NCI-H2196 (cell line): ENCODE measurements at regions not wholly inside any gene's neighbourhood (a gene's known extent, or its start where the extent isn't known, plus 50 kb on each side); places are given as distances from the start of the nearest gene placed in this dataset.
A peak's percentile ranks its signal among the peaks of the same experiment; 100 is the strongest.

ENCODE experiments used
- DNase-seq: peaks from one replicate; lab custom pipeline; 2025; ENCODE audit not compliant: unreplicated experiment; lab: John Stamatoyannopoulos, UW

DNA sequence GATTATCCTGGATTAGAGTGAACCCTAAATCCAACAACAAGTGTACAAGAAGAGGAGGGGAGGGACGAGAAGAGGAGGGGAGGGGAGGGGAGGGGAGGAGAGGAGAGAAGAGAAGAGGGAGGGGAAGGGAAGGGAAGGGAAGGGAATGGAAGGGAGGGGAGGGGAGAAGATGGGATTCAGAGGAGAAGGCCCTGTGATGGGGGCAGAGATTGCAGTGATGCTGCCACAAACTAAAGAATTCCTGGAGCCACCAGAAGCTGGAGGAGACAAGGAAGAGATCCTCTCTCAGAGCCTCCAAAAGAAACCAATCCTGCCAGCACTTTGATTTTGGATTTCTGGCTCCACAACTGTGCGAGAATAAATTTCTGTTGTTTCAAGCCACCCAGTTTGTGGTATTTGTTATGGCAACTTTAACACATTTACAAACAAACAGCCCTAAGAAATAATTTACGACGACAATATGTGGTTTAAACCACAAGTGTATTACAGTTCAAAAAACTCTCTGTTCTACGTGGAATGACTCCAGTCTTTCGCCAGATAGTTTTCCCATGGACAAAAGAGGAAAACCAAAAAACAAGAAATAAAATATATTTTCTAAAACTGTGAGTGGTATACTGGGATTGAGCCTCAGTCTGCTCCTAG, 235.4 kb downstream of the HDGFL1 start:
- DNase-seq, result no peak

DNA sequence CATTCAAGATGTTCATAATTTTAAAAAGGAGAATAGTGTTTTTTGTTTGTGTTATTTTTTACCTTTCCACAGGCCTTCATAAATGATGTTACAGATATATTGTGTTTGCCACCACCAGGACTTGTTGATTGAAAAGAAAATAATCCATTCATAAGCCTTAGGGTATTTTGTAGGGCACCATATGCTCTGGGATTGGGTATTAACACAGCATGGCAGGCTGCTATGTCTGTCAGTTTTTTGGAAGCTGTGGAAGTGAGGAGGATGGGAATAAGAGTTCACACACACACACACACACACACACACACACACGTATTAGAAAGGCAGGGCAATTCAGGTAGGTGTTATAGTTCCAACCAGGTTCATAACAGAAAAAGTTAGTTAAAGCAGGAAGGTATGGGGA, 237.9 kb downstream of the HDGFL1 start:
- DNase-seq, result no peak

DNA sequence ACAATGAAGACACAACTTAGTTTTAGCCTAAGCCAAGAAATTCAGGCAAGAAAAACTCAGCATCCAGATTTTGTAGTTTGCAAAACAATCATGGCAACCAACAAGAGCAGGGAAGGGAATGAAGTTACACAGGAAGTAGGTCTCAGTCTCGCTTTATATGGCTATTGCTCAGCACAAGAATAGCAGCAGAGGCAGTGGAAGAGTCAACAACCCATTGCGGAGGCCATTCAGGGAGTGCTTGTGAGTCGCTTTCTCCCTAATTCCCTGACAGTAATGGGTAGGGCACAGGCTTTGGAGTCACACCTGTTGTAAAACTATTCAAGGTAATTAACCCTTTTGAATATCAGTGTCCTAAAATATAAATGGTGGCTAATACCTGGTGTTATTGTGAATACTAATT, 238.5 kb downstream of the HDGFL1 start:
- DNase-seq, result no peak

DNA sequence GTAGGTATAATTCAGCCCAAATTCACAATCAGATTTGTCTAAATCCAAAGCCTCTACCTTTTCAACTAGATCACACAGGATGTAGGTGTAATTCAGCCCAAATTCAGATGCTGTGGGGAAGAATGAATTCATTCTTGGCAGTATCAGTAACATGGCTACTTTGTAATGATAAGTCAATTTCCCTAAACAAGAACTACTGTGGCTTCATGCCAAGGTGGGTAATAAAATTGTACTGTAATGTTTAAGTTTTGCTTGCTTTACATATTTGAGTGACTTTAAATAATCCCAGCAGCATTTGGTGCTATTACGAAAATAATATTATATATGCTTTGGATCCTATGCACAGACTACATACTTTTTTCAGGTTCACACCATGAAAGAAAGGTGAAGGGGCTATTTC, 239.1 kb downstream of the HDGFL1 start:
- no peak for DNase-seq

- no peak for DNase-seq
Measured at GRCh38 chr6:22809370-22809769, 240.0 kb downstream of the HDGFL1 start.

GRCh38 chr6:22819209-22819608, 249.8 kb downstream of the HDGFL1 start:
- DNase-seq, result no peak

GRCh38 chr6:22821664-22822320, 252.4 kb downstream of the HDGFL1 start:
- DNase-seq, result no peak

DNA sequence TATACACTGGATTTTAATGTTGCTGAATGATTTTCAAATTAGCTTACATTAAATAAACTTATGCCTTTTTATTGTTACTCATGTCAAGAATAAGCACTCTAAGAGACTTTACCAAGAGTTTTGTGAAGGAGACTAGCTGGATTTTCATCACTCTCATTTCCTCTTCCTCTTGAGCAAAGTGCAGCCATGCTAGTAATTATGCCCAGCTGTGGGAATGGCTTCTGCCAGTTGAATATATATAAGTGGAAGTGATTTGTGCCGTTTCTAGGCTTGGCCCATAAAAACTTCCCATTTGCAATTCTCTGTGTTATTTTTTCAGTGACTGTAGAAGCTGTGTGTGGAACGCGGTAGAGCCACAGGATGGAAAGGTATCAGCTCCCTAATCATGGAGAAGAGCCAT, 255.8 kb downstream of the HDGFL1 start:
- no peak for DNase-seq

DNA sequence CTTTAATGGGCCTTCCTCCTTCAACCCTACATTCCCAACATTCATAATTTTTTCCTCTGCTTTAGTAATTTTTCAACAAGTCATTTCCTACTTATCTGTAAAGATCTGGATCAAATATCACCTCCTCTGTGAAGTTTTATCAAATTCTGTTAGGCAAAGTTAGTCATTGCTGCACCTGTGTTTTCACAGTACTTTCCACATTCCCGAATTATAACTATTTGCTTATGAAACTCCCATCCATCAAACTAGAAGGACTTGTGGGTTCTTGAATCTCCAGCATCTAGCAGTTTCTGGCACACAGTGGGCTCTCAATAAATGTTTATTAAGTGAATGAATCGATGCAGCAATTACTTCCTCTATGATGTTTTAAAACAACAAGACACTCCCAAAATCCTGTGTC, 257.6 kb downstream of the HDGFL1 start:
- no peak for DNase-seq

- no peak for DNase-seq
Measured at GRCh38 chr6:22827760-22828159, 258.4 kb downstream of the HDGFL1 start.

DNA sequence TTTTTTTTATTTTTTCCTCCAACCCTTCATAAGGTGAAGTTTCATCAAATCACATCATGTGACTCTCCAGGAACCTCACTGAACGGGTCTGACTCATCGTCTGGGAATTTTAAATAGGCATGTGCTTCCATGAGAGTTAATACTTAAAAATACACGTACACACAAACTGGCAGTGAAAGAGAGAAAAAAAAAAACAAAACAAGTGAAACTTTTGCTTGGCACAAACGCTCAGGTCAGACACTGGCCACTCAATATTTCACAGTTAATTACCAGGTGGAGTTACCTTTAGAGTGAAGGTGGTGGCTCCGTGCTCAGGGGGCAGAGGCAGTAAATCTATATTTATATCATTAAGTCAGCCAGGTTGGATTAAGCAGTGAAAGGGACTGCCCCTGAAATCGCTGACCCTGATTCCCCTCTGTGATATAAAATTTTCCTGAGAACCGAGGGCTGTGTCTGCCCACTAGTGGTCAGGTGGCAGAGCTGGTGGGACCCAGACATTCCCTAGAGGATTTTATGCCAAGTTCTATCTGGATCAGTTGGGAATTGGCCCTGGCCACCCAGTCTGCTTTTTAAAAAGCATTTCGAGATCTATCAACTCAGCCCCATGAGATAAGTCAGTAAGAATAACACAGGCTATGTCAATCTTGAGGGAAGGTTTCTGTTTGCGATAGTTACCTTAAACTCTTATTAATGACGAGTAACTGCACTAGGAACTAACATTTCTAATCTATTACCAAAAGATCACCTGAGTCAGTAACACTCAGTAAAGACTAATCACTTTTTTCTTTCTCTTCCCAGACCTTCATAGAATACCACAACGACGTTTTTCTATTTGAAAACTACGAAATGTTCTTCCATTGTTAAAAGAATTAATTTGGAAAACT, 259.1 kb downstream of the HDGFL1 start:
- peak; percentile 73 for DNase-seq

DNA sequence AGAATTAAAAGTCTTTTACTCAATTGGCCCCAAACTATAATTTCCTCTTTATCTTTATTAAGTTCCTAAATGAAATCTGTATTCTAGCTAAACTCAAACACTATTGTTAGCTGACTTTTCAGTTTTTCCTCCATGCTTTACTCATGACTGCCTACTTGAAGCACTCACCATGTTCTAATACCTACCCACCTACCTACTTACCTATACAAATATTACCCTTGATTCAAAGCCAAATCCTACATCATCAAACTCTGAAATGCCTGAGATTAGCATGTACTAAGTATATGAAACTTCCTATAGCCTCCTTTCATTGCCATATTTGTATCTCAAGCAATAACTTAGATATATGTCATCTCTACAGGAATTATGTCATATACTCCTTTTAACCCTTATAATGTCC, 259.7 kb downstream of the HDGFL1 start:
- DNase-seq, result no peak

GRCh38 chr6:22830463-22830862, 261.1 kb downstream of the HDGFL1 start:
- DNase-seq, result no peak

GRCh38 chr6:22833191-22833590, 263.8 kb downstream of the HDGFL1 start:
- no peak for DNase-seq

- no peak for DNase-seq
Measured at GRCh38 chr6:22838345-22838744, 269.0 kb downstream of the HDGFL1 start.

- DNase-seq, result no peak
Measured at GRCh38 chr6:22845467-22845866, 276.1 kb downstream of the HDGFL1 start.

- DNase-seq, result no peak
Measured at GRCh38 chr6:22848121-22848520, 278.8 kb downstream of the HDGFL1 start.

- no peak for DNase-seq
Measured at GRCh38 chr6:22849921-22850320, 280.6 kb downstream of the HDGFL1 start.

DNA sequence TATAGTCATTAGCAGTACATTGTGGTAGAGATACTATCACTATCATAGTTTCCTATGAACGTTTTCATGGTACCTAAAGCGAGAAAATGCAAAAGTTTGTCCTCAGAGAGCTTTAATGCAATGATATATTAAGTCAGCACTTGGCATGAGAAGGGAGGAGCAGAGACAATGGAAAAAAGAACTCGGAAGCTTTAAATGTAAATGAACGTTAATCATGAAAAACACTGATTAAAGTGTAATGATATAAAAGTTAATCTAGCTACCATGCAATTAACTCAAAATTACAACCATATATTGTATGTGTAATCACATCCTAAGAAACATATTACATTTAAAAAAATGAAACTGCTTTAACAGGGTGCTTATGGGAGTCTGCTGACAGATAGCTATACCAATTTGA, 282.7 kb downstream of the HDGFL1 start:
- DNase-seq, result no peak

GRCh38 chr6:22873513-22874136, 304.3 kb downstream of the HDGFL1 start:
- no peak for DNase-seq

DNA sequence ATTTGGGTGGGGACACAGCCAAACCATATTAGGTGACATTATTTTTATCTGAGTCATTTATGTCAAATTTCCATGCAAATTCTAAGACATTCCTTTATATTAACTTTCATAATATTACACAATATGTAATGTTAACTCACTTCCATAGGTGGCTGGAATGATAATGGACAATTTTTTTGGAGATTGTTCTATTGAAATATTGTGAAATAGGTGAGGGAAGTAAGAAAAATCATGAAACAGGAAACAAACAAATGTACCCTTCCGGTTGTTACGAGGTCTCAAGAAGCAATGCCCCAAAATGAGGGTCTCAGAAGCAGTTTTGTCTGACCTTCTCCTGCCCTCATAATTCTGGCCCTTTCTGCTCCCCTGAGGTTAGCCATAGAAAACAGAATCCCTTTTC, 306.5 kb downstream of the HDGFL1 start:
- no peak for DNase-seq

GRCh38 chr6:22878324-22878701, 308.9 kb downstream of the HDGFL1 start:
- DNase-seq, result no peak
